GM12864 (cell line): ENCODE measurements at regions not wholly inside any gene's neighbourhood (a gene's known extent, or its start where the extent isn't known, plus 50 kb on each side); places are given as distances from the start of the nearest gene placed in this dataset.
A peak's percentile ranks its signal among the peaks of the same experiment; 100 is the strongest.

Experiments used
- DNase-seq: peaks from one replicate; pipeline ENCODE4 v3.0.0-alpha.2; 2011; ENCODE audit warnings: low read depth
- H3K4me3 ChIP-seq: 2 replicates; pipeline ENCODE4 v1.5.1; 2011; ENCODE audit warnings: mild to moderate bottlenecking, low read depth, low read length, control low read depth
- CTCF ChIP-seq: IDR thresholded peaks from 2 replicates; pipeline ENCODE4 v1.5.1; 2011; ENCODE audit warnings: low read depth, mild to moderate bottlenecking, moderate library complexity, low read length, control low read depth, inconsistent platforms; ENCODE audit errors: missing control alignments

GRCh38 chr1:235918032-235918431, 51.3 kb upstream of the LYST start:
- H3K4me3 ChIP-seq: no peak overlapping the region
- TF ChIP-seq CTCF: no peak
- DNase-seq: no peak

- TF ChIP-seq CTCF: no peak
- no peak overlapping the region for H3K4me3 ChIP-seq
- peak; percentile 33 for DNase-seq
Observed at GRCh38 chr1:235917267-235917811, 50.6 kb upstream of the LYST start.
